Liver (tissue), 8 donors: ENCODE measurements at regions not wholly inside any gene's neighbourhood (a gene's known extent, or its start where the extent isn't known, plus 50 kb on each side); places are given as distances from the start of the nearest gene placed in this dataset.

ENCODE experiments used
- DNase-seq: peaks from one replicate; pipeline ENCODE4 v3.0.0-alpha.2; 2017; ENCODE audit warnings: low spot score
- H3K27ac ChIP-seq, 2 donors: one replicate each; pipeline ENCODE4 v1.7.0; 2013; ENCODE audit warnings: inconsistent platforms in 2 of 2, low read length in 2 of 2, control low read depth in 1 of 2, low read depth in 1 of 2, mild to moderate bottlenecking in 1 of 2
- H3K27me3 ChIP-seq, 4 donors: one replicate each; pipeline versions ENCODE4 v1.6.1 to v1.7.0; 2013; ENCODE audit warnings: low read length in 3 of 4, inconsistent platforms in 1 of 4, mild to moderate bottlenecking in 1 of 4, moderate library complexity in 1 of 4; ENCODE audit not compliant: control insufficient read depth in 4 of 4, insufficient read depth in 4 of 4
- H3K36me3 ChIP-seq, 4 donors: one replicate each; pipeline versions ENCODE4 v1.6.1 to v1.7.0; 2013; ENCODE audit warnings: low read length in 3 of 4, mild to moderate bottlenecking in 3 of 4, low read depth in 1 of 4, moderate library complexity in 1 of 4; ENCODE audit not compliant: control insufficient read depth in 4 of 4, insufficient read depth in 3 of 4
- H3K4me1 ChIP-seq, 4 donors: one replicate each; pipeline versions ENCODE4 v1.6.1 to v1.7.0; 2013; ENCODE audit warnings: low read length in 3 of 4, mild to moderate bottlenecking in 3 of 4, moderate library complexity in 1 of 4; ENCODE audit not compliant: control insufficient read depth in 4 of 4, insufficient read depth in 4 of 4
- H3K4me3 ChIP-seq, 3 donors: one replicate each; pipeline versions ENCODE4 v1.6.1 to v1.7.0; 2013; ENCODE audit warnings: low read length in 3 of 3, control low read depth in 1 of 3, low read depth in 1 of 3, mild to moderate bottlenecking in 1 of 3
- H3K9ac ChIP-seq, 2 donors: one replicate each; pipeline ENCODE4 v1.7.0; 2013; ENCODE audit warnings: low read length in 2 of 2, mild to moderate bottlenecking in 2 of 2, moderate library complexity in 2 of 2, control low read depth in 1 of 2, low read depth in 1 of 2
- H3K9me3 ChIP-seq, 4 donors: one replicate each; pipeline versions ENCODE4 v1.6.1 to v1.7.0; 2013; ENCODE audit warnings: low read length in 3 of 4; ENCODE audit not compliant: control insufficient read depth in 4 of 4
- ATF3 ChIP-seq: IDR thresholded peaks from 2 replicates; pipeline ENCODE4 v1.6.1; 2016; ENCODE audit warnings: antibody characterized with exemption
- CTCF ChIP-seq: fragments of 150-350 bp; IDR thresholded peaks from 2 replicates; pipeline ENCODE4 v1.5.1; 2017; ENCODE audit warnings: improper control_type of control experiment, low read depth, low read length; ENCODE audit not compliant: missing input control
- EGR1 ChIP-seq, 2 donors: IDR thresholded peaks; 2 replicates each; pipeline ENCODE4 v1.6.1; 2016 to 2018; ENCODE audit warnings: antibody characterized with exemption in 2 of 2, low read depth in 2 of 2
- FOXA1 ChIP-seq: IDR thresholded peaks from 2 replicates; pipeline ENCODE4 v1.6.1; 2016; ENCODE audit warnings: antibody characterized with exemption
- FOXA2 ChIP-seq: IDR thresholded peaks from 2 replicates; pipeline ENCODE4 v1.6.1; 2016; ENCODE audit warnings: antibody characterized with exemption
- GABPA ChIP-seq, 2 donors: IDR thresholded peaks in 1 of 2; conservative IDR thresholded peaks in 1 of 2; 2 replicates each; pipeline ENCODE4 v1.6.1; 2016; ENCODE audit warnings: antibody characterized with exemption in 2 of 2, mild to moderate bottlenecking in 1 of 2, moderate library complexity in 1 of 2
- HNF4A ChIP-seq, 2 donors: conservative IDR thresholded peaks; 2 replicates each; pipeline ENCODE4 v1.6.1; 2016; ENCODE audit warnings: antibody characterized with exemption in 2 of 2, mild to moderate bottlenecking in 2 of 2
- HNF4G ChIP-seq: IDR thresholded peaks from 2 replicates; pipeline ENCODE4 v1.6.1; 2016; ENCODE audit warnings: antibody characterized with exemption
- JUND ChIP-seq, 2 donors: IDR thresholded peaks; 2 replicates each; pipeline ENCODE4 v1.6.1; 2016; ENCODE audit warnings: antibody characterized with exemption in 2 of 2
- MAX ChIP-seq: IDR thresholded peaks from 2 replicates; pipeline ENCODE4 v1.6.1; 2016; ENCODE audit warnings: antibody characterized with exemption
- NR2F2 ChIP-seq: IDR thresholded peaks from 2 replicates; pipeline ENCODE4 v1.6.1; 2016; ENCODE audit warnings: antibody characterized with exemption
- RAD21 ChIP-seq, 2 donors: IDR thresholded peaks; 2 replicates each; pipeline ENCODE4 v1.6.1; 2016; ENCODE audit warnings: antibody characterized with exemption in 2 of 2, mild to moderate bottlenecking in 2 of 2
- REST ChIP-seq: IDR thresholded peaks from 2 replicates; pipeline ENCODE4 v1.6.1; 2016; ENCODE audit warnings: antibody characterized with exemption, mild to moderate bottlenecking
- RXRA ChIP-seq, 2 donors: IDR thresholded peaks; 2 replicates each; pipeline ENCODE4 v1.6.1; 2017 to 2018; ENCODE audit warnings: antibody characterized with exemption in 2 of 2, mild to moderate bottlenecking in 1 of 2
- SP1 ChIP-seq: IDR thresholded peaks from 2 replicates; pipeline ENCODE4 v1.6.1; 2018; ENCODE audit warnings: antibody characterized with exemption, mild to moderate bottlenecking
- TAF1 ChIP-seq: conservative IDR thresholded peaks from 2 replicates; pipeline ENCODE4 v1.6.1; 2016; ENCODE audit warnings: antibody characterized with exemption, mild to moderate bottlenecking
- YY1 ChIP-seq: IDR thresholded peaks from 2 replicates; pipeline ENCODE4 v1.6.1; 2016; ENCODE audit warnings: antibody characterized with exemption, mild to moderate bottlenecking
- ZBTB33 ChIP-seq: IDR thresholded peaks from 2 replicates; pipeline ENCODE4 v1.6.1; 2016; ENCODE audit warnings: antibody characterized with exemption
- WGBS: extraction: QIAGEN DNeasy Blood & Tissue Kit; methylation state at CpG from one replicate; pipeline ENCODE4 v1.1.7; 2013; 5-methylcytosine and 5-hydroxymethylcytosine counted together
- donor health status: healthy.
- donor health status: healthy.
- donor health status: healthy.
- donor health status: healthy.
- donor health status: healthy.

- H3K4me3 ChIP-seq: no peak overlapping the region
- peak overlapping the region; percentile 72 to 77 for H3K27ac ChIP-seq
- TF ChIP-seq YY1: peak; percentile 80
- TF ChIP-seq JUND (IDR thresholded peaks at IDR 0.05): peak; percentile 81 to 82
- no peak for TF ChIP-seq CTCF
- TF ChIP-seq EGR1 (IDR thresholded peaks at IDR 0.05; ENCODE audit: low read depth in 2 of 2): peak in 1 of 2 donors; percentile 59
- TF ChIP-seq GABPA (IDR thresholded peaks at IDR 0.05 in 1 of 2, conservative IDR thresholded peaks at IDR 0.05 in 1 of 2): peak in 1 of 2 donors; percentile 52
- peak; percentile 95 for TF ChIP-seq MAX
- TF ChIP-seq ATF3: no peak
- TF ChIP-seq TAF1: peak; percentile 69
- TF ChIP-seq HNF4A (conservative IDR thresholded peaks at IDR 0.05): peak; percentile 79 to 89
- TF ChIP-seq HNF4G: peak; percentile 33
- TF ChIP-seq ZBTB33: peak; percentile 96
- TF ChIP-seq FOXA1: peak; percentile 93
- TF ChIP-seq RAD21 (IDR thresholded peaks at IDR 0.05): peak; percentile 61 to 68
- peak; percentile 93 for TF ChIP-seq SP1
- TF ChIP-seq NR2F2: peak; percentile 74
- peak; percentile 87 for TF ChIP-seq FOXA2
- TF ChIP-seq REST: peak; percentile 80
- peak; percentile 86 to 94 for TF ChIP-seq RXRA (IDR thresholded peaks at IDR 0.05)
- no peaks in the 10 kb centered on the region for H3K36me3 ChIP-seq
- H3K9ac ChIP-seq: no peak overlapping the region
- H3K4me1 ChIP-seq: peaks cover 15 to 25% (median 18%) of the 10 kb centered on the region in 4 donors
- DNase-seq: no peak
- 22% methylated on average over 6 of the region's 6 CpGs for whole genome bisulfite sequencing
- no peaks in the 10 kb centered on the region for H3K9me3 ChIP-seq
- H3K27me3 ChIP-seq: peaks cover 0 to 5% (median 0%) of the 10 kb centered on the region in 4 donors
Observed at GRCh38 chr9:96031366-96031824, 155.9 kb downstream of the ERCC6L2 start.
